Hematopoietic multipotent progenitor cell treated with erythropoietin and hydrocortisone succinate and interleukin-3 and kit ligand, for 8 days (in vitro differentiated cells): ENCODE measurements at regions not wholly inside any gene's neighbourhood (a gene's known extent, or its start where the extent isn't known, plus 50 kb on each side); places are given as distances from the start of the nearest gene placed in this dataset.

Source experiments
- DNase-seq: peaks from one replicate; pipeline ENCODE4 v3.0.0-alpha.2; 2015

DNA sequence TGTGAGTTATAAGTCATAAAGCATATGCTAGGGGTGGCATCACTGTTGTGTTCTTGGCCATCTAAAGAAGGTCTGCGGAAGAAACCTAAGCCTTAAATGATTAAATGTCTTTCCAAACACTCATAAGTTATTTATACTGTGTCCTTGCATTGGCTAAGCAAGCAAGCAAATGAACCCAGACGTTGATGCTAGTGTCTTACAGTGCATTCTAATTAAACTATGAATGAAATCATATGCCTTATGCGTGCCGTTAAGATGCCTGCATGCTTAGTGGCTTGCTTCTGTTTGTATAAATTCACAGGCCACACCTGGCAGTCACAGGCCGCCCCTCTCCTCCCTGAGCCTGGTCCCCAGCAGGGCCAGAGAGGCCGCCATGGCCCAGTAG, 49.9 kb downstream of the RIN2 start:
- DNase-seq = no peak

DNA sequence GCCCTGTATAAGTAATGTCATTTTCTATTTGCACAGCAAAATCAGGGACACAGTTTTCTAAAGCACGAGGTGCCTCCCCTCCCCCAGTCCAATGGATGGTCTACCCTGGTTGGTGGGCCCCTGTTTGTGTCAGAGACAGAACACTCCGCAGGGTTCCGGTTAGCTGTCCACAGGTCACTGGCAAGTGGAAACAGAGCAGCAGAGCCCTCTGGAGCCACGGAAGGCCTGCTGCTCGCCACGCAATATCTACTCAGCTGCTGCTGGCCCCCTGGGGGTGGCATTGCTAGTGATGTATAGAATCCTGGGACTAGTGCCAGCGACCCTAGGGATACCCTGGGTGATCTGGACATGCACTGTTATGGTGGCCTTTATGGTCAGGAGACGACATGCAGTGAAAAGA, 50.4 kb downstream of the RIN2 start:
- DNase-seq = no peak

DNA sequence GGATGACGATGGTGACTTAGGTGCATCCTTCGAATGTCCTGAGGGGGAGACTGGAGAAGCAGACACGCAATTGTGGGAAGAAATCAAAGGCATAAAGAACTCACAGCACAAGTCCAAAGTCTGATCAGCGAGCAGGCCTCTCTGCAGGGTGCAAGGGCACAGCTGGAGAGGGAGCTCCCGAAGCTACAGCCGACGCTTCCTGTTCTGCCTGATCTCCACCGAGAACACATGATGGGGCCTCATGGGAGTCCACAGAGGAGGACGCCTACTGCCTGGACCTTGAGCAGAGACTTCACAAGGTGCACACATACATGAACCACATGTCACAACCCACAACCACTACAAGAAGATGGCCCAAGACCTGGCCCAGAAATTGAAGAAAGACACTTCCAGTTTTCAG, 51.4 kb downstream of the RIN2 start:
- no peak for DNase-seq

DNA sequence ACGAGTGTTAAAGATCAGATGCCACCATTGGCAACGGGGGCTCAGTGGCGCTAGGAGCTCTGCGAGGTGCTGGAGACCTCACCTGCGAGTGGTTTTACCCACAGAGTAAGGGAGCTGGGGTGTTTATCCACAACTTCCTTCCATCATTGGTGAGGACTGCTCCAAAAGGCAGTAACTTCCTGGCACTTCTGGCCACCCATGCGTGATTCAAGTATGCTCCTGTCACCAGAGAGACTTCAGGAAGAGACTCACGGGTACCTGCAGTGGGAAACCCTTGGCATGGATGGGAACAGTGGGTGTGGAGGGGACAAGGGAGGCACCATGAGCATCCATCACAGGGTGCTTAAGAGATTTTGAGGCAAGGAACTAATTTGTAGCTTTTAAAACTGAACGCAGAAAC, 53.2 kb downstream of the RIN2 start:
- no peak for DNase-seq

DNA sequence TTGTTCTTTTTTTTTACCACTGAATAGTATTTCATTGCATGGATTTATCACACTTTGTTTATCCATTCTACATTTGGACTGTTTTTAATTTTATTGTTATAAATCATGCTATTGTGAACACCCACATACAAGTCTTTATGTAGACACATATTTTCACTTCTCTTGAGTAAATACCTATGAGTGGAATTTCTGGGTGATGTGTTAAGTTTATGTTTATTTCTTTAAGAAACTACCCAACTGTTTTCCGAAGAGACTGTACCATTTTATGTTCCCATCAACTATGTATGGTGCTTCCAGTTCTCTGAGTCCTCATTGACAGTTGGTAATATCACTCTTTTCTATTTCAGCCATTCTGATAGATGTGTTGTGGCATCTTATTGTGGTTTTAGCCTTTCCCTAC, 54.0 kb downstream of the RIN2 start:
- DNase-seq = no peak

DNA sequence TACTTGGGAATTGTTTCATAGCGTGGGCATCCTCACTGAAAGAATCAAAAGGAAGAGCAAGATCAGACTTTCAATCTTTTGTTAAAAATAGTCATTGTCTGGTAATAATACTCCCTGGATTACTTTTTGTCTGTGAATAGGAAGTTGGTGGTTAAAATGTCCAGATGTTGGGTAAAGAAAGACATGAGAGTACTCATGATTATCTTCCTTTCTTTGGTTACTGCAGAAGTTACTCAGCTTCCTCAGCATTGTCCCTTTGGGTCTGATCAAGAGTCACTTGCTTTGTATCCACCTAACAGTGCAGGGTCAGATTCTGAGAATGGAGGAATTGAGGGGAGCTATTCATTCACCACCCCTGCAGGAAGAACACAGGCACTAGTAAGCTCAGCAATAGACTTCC, 54.6 kb downstream of the RIN2 start:
- no peak for DNase-seq

DNA sequence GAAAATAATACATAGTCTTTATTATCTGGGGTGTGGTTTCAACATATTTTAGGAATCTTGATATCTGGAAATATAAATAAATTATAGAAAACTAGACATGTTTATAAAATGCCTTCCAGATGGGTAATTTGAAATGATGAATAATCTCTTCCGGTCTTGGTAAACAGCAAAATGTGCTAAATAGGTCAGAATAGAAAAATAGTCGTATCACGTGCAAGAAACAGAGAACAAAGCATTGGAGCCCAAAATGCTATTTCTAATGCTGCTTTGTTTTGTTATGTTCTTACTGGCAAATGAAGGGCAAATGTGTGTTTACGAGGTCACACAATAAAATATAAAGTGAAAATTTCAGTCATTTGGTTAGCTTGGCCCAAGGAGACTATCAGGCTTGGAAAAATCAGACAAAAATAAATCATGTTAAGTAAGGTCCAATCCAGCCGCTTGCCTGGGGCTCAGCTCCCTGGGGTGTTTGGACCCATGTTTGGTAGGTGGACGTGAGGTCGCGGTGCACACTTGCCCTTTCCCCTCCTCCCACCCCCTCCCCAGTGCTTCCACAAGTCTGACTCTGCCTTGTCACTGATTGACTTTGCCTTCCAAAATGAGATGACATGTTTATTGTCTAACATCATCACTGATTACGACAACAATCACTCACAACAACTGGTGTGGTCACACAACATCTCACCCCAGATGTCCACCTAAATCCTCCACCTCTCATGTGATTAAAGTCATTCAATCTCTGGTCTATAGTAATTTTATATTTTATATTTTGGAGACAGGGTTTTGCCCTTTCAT, 56.0 kb downstream of the RIN2 start:
- no peak for DNase-seq

DNA sequence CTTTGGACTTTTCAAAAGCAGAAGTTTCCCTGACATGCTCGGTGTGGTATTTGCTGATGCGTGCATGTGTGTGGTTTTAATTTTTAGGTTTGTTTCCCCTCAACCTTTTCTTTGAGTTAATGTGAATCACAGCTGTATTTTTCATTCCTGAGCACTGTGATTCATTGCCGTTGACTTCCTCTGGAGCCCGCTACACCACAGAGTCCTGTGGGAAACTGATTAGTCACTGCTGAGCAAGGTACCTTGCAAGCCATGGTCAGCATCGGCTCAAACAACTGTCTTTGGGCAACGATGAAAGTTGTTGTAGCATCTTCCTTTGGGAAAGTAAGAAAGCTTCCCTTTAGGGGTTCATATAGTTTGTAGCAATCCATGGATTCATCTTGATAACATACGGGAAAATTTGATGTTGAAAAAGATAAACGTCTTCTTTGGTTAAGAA, 57.5 kb downstream of the RIN2 start:
- DNase-seq = no peak

DNA sequence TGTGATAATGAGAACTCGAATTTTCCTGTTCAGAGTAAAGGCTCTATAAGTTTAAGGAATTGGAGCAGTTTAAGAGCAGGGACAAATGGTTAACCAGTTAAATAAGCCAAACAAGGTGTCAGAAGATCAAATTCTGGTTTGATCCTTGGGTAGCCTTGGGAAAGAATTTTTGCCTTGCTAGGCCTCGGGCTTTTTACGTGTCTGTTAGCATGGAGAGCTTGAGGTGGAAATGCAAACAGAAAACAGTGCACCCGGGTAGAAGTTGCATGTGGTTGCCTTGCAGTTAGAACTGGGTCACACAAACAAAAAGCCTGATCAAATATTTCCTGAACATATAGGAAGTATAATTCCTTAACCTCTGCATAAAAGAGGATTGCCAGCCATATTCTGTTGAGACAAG, 58.3 kb downstream of the RIN2 start:
- DNase-seq = no peak

DNA sequence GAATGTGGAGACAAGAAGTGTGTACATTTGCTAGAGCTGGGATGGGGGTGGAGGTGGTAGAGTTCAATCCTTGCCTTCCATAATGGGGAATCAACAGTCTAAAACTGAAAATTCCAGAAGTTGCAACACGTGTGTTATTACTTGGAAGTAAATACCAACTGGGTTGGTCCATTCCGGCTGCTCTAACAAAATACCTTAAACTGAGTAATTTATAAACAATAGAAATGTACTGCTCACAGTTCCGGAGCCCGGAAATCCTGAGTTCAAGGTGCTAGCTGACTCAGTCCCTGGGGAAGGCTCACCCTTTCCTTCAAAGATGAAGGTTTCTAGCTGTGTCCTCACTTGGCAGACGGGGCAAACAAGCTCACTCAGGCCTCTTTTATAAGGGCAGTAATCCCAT, 59.0 kb downstream of the RIN2 start:
- no peak for DNase-seq

DNA sequence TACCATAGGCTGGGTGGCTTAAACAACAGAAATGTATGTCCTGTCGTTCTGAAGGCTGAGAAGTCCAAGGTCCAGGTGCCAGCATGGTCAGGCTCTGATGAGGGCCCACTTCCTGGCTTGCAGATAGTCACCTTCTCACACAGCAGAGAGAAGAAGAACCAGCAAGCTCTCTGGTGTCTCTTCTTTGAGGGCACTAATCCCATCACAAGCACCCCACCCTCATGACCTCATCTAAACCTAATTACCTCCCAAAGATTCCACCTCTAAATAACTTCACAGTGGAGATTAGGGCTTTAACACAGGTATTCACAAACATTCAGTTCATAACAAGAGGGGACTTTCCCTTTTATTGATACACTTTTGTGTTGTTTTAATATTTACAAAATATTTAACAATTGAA, 61.1 kb downstream of the RIN2 start:
- DNase-seq = no peak

DNA sequence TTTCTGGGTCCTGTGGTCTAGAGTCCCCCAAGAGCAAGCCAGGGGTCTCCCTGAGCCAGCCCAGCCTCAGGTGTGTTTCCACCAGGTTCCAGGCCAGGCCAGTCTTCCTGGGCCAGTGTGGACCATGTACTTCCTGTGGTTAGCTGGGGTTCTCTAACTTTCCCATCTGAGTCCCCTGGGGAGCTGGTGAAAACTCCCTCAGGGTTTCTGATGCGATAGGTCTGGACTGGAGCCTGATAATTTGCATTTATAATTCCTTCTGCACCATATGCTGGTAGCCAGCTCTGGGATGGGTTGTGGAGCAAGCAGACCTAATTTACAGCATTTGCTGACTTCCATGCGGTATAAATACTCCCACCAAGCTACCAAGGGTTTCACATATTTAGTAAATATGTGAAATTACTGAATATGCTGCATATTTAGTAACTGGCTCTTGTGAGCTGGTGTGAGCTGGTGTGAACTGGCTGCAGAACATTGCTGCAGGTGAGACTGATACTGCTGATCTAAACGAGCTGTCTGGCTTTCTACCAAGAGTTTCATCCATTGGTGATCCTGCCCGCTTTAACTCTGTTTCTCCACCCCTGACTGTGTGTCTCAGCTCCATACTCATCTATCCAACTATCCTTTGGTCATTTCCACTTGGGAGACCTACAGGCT, 62.6 kb downstream of the RIN2 start:
- no peak for DNase-seq

DNA sequence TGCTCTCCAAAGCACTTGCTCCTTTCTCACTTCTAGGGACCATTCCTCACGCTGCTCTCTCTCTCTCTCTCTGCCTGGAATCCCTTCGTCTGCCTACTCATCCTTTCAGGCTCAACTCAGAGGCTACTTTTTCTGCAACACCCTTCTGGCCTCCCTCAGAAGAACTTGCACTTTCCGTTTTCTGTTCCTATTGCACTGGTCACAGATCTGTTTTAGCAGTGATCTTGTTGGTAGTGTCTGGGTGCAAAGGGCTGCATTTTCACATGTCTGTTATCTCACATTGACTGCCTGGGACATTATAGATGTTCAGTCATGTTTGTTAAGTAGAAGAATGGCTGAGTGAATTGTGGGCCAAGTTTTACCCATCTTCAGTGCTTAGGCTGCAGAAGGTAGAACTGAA, 63.5 kb downstream of the RIN2 start:
- DNase-seq = no peak

DNA sequence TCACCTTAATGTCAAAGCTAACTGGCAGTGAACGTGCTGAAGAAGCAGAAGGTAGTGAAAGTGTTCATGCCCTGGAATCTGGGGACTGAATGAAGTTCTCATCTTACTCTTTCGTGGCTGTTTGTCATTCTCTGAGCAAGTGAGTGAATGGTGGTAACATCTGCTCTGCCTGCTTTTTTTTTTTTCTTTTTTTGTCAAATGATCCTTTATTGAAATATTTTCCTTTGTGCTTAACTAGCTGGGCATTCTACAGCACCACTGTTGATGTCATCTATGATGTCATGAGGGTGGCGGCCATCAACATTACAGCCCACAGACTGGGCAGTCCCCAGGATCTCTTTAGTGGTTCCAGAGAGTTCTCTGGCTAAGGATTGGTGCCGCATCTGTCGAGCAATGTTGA, 65.2 kb downstream of the RIN2 start:
- no peak for DNase-seq

DNA sequence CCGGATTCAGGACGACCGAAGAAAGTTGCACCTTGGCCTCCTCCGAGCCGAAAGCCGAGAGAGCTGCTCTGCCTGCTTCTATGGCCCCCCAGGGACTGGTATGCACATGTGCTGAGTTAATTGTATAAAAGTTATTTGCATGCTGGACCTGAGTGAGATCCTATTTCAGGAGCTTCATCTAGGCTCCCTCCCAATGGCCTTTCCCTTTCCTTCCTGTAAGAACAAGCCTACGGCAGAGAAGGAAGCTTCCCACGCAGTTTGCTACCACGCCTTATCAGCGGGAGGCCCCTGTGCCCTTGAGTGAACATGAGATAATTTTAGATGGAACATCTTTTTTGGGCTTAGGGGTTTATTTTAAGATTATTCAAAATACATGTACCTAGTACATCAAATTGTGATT, 65.9 kb downstream of the RIN2 start:
- no peak for DNase-seq

DNA sequence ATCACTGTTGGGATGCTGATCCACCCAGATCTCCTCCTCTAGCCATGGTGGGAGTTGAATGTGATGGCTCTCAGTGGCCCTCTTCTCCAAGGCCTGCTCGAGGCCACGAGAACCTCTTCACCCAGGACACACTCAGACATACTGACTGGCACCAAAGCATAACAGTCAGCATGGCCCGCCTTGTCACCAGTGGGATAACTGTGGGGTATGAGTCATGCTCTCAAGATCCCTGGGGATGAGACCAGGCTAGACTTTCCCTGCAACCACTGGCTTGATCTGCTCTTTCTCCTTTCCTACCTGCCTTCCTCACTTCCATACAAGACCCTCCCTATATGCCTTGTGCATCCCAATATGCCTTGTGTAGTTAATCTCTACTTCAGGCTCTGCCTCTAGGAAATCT, 66.8 kb downstream of the RIN2 start:
- DNase-seq = no peak

DNA sequence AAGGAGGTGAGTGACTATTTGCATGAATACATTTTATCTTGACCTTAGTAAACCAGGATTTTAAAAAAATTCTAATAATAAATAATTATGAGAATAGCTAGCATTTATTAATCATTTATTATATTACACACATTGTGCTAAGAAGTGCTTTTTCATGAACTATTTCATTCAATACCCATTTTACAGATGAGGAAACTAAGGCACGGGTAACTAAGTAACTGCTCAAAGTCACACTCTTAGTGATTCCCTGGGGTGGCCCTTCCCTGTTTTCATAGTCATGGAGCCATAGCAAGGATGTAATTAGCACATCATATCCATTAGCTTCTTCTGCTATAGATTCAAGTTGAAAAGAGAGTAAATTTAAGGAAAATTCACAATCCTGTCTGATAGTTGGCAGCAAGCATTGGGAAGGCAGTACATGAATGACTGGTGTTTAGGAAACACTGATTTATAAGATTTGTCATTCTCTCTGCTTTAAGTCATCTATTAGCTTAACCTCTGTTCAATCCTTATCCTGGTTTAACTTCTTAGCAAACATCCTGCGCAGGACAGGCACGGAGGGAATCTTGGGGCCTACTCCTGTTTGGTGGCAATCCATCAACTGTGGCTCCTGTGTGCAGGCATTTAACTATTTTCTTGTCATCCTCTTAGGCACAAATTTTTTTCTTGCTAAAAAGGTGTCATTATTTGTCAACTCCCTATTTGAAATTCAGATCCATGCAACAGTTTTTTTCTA, 68.3 kb downstream of the RIN2 start:
- DNase-seq = no peak

DNA sequence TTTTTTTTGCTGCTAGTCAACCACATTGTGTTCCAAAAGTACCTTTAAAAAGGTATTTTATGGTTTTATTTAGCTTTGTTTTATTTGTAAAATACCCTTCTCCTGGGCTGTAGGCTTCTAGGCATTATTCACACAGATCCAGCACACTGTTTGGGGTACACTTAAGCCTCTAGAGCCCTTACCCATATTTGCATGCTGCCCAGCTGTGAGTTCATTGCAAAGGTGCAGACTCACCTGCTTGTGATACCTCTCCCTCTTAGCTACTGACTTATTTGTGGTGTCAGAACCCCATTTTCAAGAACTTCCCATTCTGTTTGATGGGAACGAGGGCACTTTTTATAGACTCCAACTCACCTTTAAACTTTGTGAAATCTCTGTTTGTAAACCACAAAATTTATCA, 69.8 kb downstream of the RIN2 start:
- no peak for DNase-seq

DNA sequence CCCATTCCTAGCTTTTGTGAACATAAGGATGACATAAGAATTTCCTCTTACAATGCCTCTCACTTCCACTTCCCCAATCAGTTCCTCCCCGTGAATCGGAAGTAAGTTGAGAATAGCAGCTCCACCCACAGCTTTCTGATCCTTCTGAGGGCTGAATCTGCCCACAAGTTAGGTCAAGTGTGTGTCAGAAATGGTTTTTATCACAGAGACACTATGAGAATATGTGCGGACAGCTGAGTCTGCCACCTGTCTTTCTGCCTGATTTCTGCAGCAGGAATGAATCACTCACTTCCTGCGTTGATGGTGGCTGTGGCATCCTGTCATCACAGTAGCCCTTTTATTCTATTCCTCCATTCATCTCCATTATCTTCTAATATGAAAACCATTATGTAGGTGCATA, 70.2 kb downstream of the RIN2 start:
- no peak for DNase-seq

DNA sequence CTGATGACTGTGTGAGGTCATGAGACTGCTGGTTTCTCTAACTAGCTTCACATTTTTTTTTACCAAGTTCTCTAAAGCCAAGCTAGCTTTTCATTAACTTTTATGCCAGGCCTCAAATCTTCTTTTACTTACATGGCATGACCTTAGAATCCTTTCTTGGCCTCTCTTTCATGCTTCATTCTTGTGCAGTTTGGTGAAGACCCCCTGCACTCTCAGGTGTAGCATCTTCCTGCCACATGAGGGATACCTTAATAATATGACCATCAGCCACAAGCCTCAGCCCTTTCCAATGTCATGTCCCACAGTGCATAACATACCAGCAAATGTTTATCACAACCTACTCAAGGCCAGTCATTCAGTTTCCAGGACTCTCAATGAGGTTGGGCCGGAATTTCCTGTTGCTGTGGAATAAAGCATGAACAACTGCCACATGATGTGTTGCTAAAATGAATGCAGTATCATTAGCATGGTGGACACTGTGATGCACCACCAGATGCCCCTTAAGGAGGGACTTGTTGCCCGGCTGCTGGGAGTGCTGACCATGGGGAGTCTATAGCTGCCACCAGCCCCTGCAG, 72.2 kb downstream of the RIN2 start:
- DNase-seq = no peak

DNA sequence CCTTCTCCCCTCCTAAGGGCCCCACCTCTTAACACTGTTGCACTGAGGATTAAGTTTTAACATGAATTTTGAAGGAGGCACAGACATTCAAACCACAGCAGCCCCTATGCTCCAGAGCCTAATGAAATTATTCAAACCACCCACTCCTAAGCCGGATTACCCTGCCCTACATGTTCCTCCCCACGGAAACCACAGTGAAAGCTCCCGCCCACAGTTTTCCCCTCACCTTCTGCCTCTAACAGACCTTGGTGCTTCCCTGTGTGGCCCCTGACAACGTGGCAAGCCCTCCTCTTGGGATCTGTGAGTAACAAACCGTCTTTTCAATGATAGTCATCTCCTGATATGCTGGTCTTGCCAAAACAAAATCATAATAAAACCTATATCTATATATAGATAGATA, 74.8 kb downstream of the RIN2 start:
- DNase-seq = no peak

DNA sequence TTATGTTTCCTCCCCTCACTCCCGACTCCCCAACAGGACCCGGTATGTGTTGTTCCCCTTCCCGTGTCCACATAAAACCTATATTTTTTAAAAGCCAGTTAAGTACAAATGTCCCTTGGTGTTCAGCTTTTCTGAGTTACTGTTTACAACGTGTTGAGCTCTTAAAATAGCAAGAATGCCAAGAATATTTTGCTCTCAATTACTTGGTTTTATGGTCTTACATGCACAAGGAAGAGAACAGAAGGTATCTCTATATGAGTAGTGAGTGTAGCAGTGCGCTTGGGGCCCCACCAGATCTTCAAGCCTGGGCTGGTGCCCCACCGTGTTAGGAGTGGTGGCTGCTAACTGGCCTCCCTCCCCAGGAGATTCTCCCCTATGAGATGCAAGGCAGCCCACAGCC, 75.3 kb downstream of the RIN2 start:
- DNase-seq = no peak

DNA sequence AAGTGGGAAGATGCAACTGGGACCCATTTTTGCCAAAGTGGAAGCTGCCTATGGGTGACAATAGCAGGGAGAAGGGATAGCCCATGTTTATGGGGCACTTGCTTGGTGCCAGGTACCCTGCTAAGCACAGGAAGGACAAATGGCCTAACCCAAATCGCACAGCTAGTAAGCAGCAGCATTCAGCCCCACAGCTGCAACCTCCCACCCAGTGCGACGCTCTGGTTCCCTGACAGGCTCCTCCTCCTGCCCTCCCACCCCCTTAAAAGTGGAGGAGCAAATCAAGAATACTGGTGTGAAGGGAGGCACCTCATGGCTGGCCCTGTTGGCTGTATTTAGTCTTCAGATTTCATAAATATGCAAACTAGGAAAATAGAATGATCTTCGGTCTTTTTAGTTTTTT, 76.2 kb downstream of the RIN2 start:
- DNase-seq = no peak

DNA sequence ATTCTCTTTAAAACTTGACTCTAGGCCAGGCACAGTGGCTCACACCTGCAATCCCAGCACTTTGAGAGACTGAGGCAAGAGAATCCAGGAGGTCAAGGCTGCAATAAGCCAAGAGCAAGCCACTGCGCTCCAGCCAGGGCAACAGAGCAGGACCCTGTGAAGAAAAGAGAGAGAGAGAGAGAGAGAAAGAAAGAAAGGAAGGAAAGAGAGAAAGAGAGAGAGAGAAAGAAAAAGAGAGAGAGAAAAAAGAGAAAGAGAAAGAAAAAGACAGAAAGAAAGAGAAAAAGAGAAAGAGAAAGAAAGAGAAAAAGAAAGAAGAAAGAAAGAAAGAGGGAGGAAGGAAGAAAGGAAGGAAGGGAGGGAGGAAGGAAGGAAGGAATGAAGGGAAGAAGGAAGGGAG, 76.7 kb downstream of the RIN2 start:
- no peak for DNase-seq
